K562 (cell line): ENCODE measurements at regions not wholly inside any gene's neighbourhood (a gene's known extent, or its start where the extent isn't known, plus 50 kb on each side); places are given as distances from the start of the nearest gene placed in this dataset.

Experiments used
- ATAC-seq: fragments of 200-7000 bp; cut with Tn5 transposase; 3 replicates; pipeline ENCODE4 v1.9.1; 2020; ENCODE audit warnings: moderate library complexity
- BruUV-seq: library from RNA; stranded (reverse); fragments of 400-500 nt; replicated peaks from 2 replicates; lab custom pipeline; 2021; lab: Mats Ljungman, UMichigan
- CTCF ChIA-PET: fragments of 300-600 bp; formaldehyde crosslinking; extraction: SDS; loops from one replicate; lab custom pipeline; 2021; ENCODE audit warnings: low intra/inter-chr PET ratio; lab: Yijun Ruan, JAX
- POLR2A ChIA-PET: fragments of 300-600, 350-650 bp; sonication (Branson Sonifier 250); formaldehyde crosslinking; extraction: SDS; loops from one replicate; lab custom pipeline; 2021; ENCODE audit warnings: antibody characterized with exemption, inconsistent platforms; lab: Yijun Ruan, JAX
- DNase-seq, 4 experiments: peaks; one replicate each; pipeline versions ENCODE4 v3.0.0 to v3.0.0-alpha.2; 2011 to 2018; ENCODE audit warnings: low spot score in 3 of 4, mixed read lengths in 3 of 4; ENCODE audit errors: extremely low read depth in 1 of 4
- FAIRE-seq: peaks from 2 replicates; lab custom pipeline; 2011; peaks lifted over from hg19 to GRCh38; lab: Jason Lieb, UNC
- H2AFZ ChIP-seq: 2 replicates; pipeline ENCODE4 v1.6.0; 2011; ENCODE audit warnings: low read depth, low read length, control low read depth, inconsistent platforms
- H3K27ac ChIP-seq: fragments of 200-600 bp; 3 replicates; pipeline ENCODE4 v1.8.0; 2011; ENCODE audit warnings: low read depth, mild to moderate bottlenecking, control low read depth, inconsistent platforms, low read length, moderate library complexity, mixed read lengths; ENCODE audit errors: extremely low read depth
- H3K27me3 ChIP-seq, 2 experiments: fragments of 300-600 bp in 1 of 2; 2 replicates in 1 of 2; 3 replicates in 1 of 2; pipeline versions ENCODE4 v1.6.0 to v1.8.0; 2011; ENCODE audit warnings: inconsistent platforms in 2 of 2, low read length in 2 of 2, mild to moderate bottlenecking in 1 of 2, mixed read lengths in 1 of 2, moderate library complexity in 1 of 2; ENCODE audit not compliant: control insufficient read depth in 2 of 2, insufficient read depth in 2 of 2
- H3K36me3 ChIP-seq: fragments of 300-600 bp; 3 replicates; pipeline ENCODE4 v1.8.0; 2011; ENCODE audit warnings: mild to moderate bottlenecking, low read length, inconsistent platforms; ENCODE audit not compliant: control insufficient read depth, insufficient read depth
- H3K4me1 ChIP-seq, 2 experiments: fragments of 200-600 bp in 1 of 2; replicated peaks in 1 of 2; 2 replicates in 1 of 2; 3 replicates in 1 of 2; pipeline versions ENCODE4 v1.5.1 to v1.8.0; 2011; ENCODE audit warnings: inconsistent platforms in 2 of 2, low read length in 2 of 2, mild to moderate bottlenecking in 1 of 2, mixed read lengths in 1 of 2, moderate library complexity in 1 of 2; ENCODE audit not compliant: control insufficient read depth in 2 of 2, insufficient read depth in 2 of 2
- H3K4me2 ChIP-seq: 2 replicates; pipeline ENCODE4 v1.6.1; 2011; ENCODE audit warnings: low read length, control low read depth, inconsistent platforms, mixed read lengths; ENCODE audit not compliant: insufficient read depth
- H3K4me3 ChIP-seq: fragments of 200-600 bp; sonication (generic), shearing (Covaris generic); 2 replicates; pipeline ENCODE4 v1.5.1; 2016; ENCODE audit warnings: control low read depth, inconsistent platforms
- H3K79me2 ChIP-seq: fragments of 200-600 bp; 3 replicates; pipeline ENCODE4 v1.8.0; 2011; ENCODE audit warnings: low read length, inconsistent platforms; ENCODE audit not compliant: control insufficient read depth, insufficient read depth
- H3K9ac ChIP-seq, 2 experiments: 2 replicates each; pipeline versions ENCODE4 v1.6.0 to v1.6.1; 2011; ENCODE audit warnings: low read depth in 2 of 2, low read length in 2 of 2, control low read depth in 1 of 2, inconsistent platforms in 1 of 2, mild to moderate bottlenecking in 1 of 2, mixed read lengths in 1 of 2; ENCODE audit not compliant: insufficient read depth in 1 of 2
- H3K9me1 ChIP-seq: one replicate; pipeline ENCODE4 v1.6.0; 2011; ENCODE audit warnings: inconsistent platforms, mild to moderate bottlenecking, low read length, moderate library complexity; ENCODE audit not compliant: control insufficient read depth, insufficient read depth
- H3K9me3 ChIP-seq: replicated peaks from 2 replicates; pipeline ENCODE4 v1.5.1; 2011; ENCODE audit warnings: low read depth, low read length, inconsistent platforms; ENCODE audit not compliant: control insufficient read depth, insufficient read depth
- H4K20me1 ChIP-seq: replicated peaks from 2 replicates; pipeline ENCODE4 v1.6.1; 2011; ENCODE audit warnings: low read length, inconsistent platforms, mixed read lengths; ENCODE audit not compliant: control insufficient read depth, insufficient read depth
- EP400 ChIP-seq: fragments of 450-650 bp; IDR thresholded peaks from 2 replicates; pipeline ENCODE4 v1.6.1; 2017; ENCODE audit warnings: antibody characterized with exemption, mild to moderate bottlenecking, moderate library complexity
- KDM1A ChIP-seq, 2 experiments: fragments of 450-650 bp; IDR thresholded peaks; 2 replicates each; pipeline ENCODE4 v1.6.1; 2016; ENCODE audit warnings: mild to moderate bottlenecking in 2 of 2
- MCM5 ChIP-seq: fragments of 450-650 bp; IDR thresholded peaks from 2 replicates; pipeline ENCODE4 v1.6.1; 2016; ENCODE audit warnings: low read depth
- SREBF1 ChIP-seq: fragments of 150-350 bp; IDR thresholded peaks from 2 replicates; pipeline ENCODE4 v1.6.1; 2014; ENCODE audit warnings: antibody characterized with exemption, low read depth, low read length, borderline replicate concordance
- TFAM ChIP-seq: fragments of 250-450 bp; sonication (Bioruptor Pico); conservative IDR thresholded peaks from 2 replicates; pipeline ENCODE4 v1.5.0; 2021; ENCODE audit warnings: mild to moderate bottlenecking, moderate library complexity
- YY1 ChIP-seq, 3 experiments: IDR thresholded peaks; 2 replicates each; pipeline ENCODE4 v1.6.1; 2011; ENCODE audit warnings: low read length in 2 of 3, mild to moderate bottlenecking in 2 of 3, moderate library complexity in 2 of 3, borderline replicate concordance in 1 of 3, control low read depth in 1 of 3, low read depth in 1 of 3; ENCODE audit not compliant: insufficient read depth in 3 of 3, insufficient replicate concordance in 2 of 3, control insufficient read depth in 1 of 3, insufficient read length in 1 of 3; ENCODE audit errors: extremely low read depth in 1 of 3
- ZBTB40 ChIP-seq, 2 experiments: fragments of 450-650 bp in 1 of 2; sonication (generic) in 1 of 2; formaldehyde crosslinking in 1 of 2; IDR thresholded peaks; 2 replicates each; pipeline versions ENCODE4 v1.7.1 to v1.9.0; 2016 to 2022; ENCODE audit warnings: inconsistent platforms in 1 of 2, mild to moderate bottlenecking in 1 of 2, missing genetic modification reagents in 1 of 2
- WGBS: fragments of 100-300 bp; shearing (Covaris generic); methylation state at CpG from one replicate; pipeline ENCODE4 v1.1.6; 2016; ENCODE audit warnings: low coverage, mixed read lengths; ENCODE audit not compliant: insufficient coverage; ENCODE audit errors: missing lambda C conversion rate; 5-methylcytosine and 5-hydroxymethylcytosine counted together
- in situ Hi-C: fragments of 300-500 bp; cut with MboI; formaldehyde crosslinking; loops from 4 replicates; pipeline ENCODE4 v1.15.0; 2018; ENCODE audit warnings: inconsistent platforms, mixed read lengths
- intact Hi-C: fragments of 100-400 bp; cut with micrococcal nuclease; formaldehyde crosslinking; loops from 2 replicates; pipeline ENCODE4 v1.14.2; 2022
- TF ChIP-seq, protein P1 (sequence below), 2 experiments: fragments of 450-650 bp; IDR thresholded peaks; 2 replicates each; pipeline ENCODE4 v1.6.1; 2018; ENCODE audit warnings: mild to moderate bottlenecking in 2 of 2, low read depth in 1 of 2; ENCODE audit not compliant: partially characterized antibody in 2 of 2

DNA sequence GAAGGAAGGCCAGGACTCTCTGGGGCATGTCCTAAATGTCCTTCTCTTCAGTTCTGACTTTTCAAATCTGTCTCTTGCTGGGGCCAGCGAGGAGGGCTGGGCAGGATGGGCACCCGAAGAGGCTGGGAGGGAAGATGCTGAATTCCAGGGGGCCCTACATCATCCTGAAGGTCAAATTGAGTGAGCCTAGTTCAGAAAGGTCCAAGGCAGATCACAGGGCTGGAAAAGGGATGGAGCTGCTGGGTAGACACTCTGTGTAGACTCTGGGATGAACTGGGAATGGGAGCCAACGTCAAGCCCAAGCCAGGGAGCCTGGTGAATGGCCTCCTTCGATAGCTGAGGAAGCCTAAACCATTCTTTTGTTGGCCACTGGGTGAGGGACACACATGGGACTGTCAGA lies 133.1 kb downstream of the MYCN start:
- Histone ChIP-seq H3K9ac (no peak overlapping the region), H3K79me2 (no peaks in the 10 kb centered on the region), H4K20me1 (no peaks in the 10 kb centered on the region), H3K27me3 (peaks cover 0 to 19% of the 10 kb centered on the region in 2 experiments; a peak in 3 of 5 replicates), H3K36me3 (no peaks in the 10 kb centered on the region), H3K4me2 (no peak overlapping the region), H3K9me1 (no peaks in the 10 kb centered on the region), H3K27ac (no peak overlapping the region), H3K4me1 (no peaks in the 10 kb centered on the region), H2AFZ (no peak overlapping the region), H3K4me3 (no peak overlapping the region), H3K9me3 (no peaks in the 10 kb centered on the region)
- in situ Hi-C loops (no loop called here), intact Hi-C loops (no loop called here)
- no peak for DNase-seq
- TF ChIP-seq MCM5, result no peak
- no peak for TF ChIP-seq KDM1A (IDR thresholded peaks at IDR 0.05)
- no peak for TF ChIP-seq ZBTB40 (IDR thresholded peaks at IDR 0.05)
- no peak for TF ChIP-seq ZBTB40 (CRISPR knock-in tag; IDR thresholded peaks at IDR 0.05)
- no peak for TF ChIP-seq EP400
- no peak for TF ChIP-seq YY1 (IDR thresholded peaks at IDR 0.05; ENCODE audit: borderline replicate concordance in 1 of 3, control insufficient read depth in 1 of 3, extremely low read depth in 1 of 3, insufficient read depth in 3 of 3, insufficient read length in 1 of 3, insufficient replicate concordance in 2 of 3, low read depth in 1 of 3, low read length in 2 of 3)
- TF ChIP-seq, protein P1, sequence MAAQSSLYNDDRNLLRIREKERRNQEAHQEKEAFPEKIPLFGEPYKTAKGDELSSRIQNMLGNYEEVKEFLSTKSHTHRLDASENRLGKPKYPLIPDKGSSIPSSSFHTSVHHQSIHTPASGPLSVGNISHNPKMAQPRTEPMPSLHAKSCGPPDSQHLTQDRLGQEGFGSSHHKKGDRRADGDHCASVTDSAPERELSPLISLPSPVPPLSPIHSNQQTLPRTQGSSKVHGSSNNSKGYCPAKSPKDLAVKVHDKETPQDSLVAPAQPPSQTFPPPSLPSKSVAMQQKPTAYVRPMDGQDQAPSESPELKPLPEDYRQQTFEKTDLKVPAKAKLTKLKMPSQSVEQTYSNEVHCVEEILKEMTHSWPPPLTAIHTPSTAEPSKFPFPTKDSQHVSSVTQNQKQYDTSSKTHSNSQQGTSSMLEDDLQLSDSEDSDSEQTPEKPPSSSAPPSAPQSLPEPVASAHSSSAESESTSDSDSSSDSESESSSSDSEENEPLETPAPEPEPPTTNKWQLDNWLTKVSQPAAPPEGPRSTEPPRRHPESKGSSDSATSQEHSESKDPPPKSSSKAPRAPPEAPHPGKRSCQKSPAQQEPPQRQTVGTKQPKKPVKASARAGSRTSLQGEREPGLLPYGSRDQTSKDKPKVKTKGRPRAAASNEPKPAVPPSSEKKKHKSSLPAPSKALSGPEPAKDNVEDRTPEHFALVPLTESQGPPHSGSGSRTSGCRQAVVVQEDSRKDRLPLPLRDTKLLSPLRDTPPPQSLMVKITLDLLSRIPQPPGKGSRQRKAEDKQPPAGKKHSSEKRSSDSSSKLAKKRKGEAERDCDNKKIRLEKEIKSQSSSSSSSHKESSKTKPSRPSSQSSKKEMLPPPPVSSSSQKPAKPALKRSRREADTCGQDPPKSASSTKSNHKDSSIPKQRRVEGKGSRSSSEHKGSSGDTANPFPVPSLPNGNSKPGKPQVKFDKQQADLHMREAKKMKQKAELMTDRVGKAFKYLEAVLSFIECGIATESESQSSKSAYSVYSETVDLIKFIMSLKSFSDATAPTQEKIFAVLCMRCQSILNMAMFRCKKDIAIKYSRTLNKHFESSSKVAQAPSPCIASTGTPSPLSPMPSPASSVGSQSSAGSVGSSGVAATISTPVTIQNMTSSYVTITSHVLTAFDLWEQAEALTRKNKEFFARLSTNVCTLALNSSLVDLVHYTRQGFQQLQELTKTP (IDR thresholded peaks at IDR 0.05; ENCODE audit: low read depth in 1 of 2, partially characterized antibody in 2 of 2), result no peak
- TF ChIP-seq TFAM (CRISPR knock-in tag), result no peak
- TF ChIP-seq SREBF1, result no peak
- ChIA-PET CTCF (no interaction called here), POLR2A (no interaction called here)
- ATAC-seq, result no peak
- no TSS peak for BruUV-seq
- no peak for FAIRE-seq
- 0% methylated on average over 3 of the region's 4 CpGs for WGBS
